Amygdala (tissue), 56 donors: ENCODE measurements at regions not wholly inside any gene's neighbourhood (a gene's known extent, or its start where the extent isn't known, plus 50 kb on each side); places are given as distances from the start of the nearest gene placed in this dataset.

ENCODE experiments used
- DNase-seq, 56 donors: peaks; one replicate each; lab custom pipeline; 2025; lab: John Stamatoyannopoulos, UW

GRCh38 chr2:113806217-113806913, 49.9 kb upstream of the SLC35F5 start:
- DNase-seq = no peak
